NCI-H748 treated with DMSO at 0.1 percent for 48 hours (cell line): ENCODE measurements at regions not wholly inside any gene's neighbourhood (a gene's known extent, or its start where the extent isn't known, plus 50 kb on each side); places are given as distances from the start of the nearest gene placed in this dataset.
"Not testable (repeated sequence)": the region's sequence is repeated elsewhere in the genome, so short reads cannot be mapped to it uniquely, and the experiment has no call there.

ENCODE experiments used
- DNase-seq: peaks from one replicate; lab custom pipeline; 2025; lab: John Stamatoyannopoulos, UW

DNA sequence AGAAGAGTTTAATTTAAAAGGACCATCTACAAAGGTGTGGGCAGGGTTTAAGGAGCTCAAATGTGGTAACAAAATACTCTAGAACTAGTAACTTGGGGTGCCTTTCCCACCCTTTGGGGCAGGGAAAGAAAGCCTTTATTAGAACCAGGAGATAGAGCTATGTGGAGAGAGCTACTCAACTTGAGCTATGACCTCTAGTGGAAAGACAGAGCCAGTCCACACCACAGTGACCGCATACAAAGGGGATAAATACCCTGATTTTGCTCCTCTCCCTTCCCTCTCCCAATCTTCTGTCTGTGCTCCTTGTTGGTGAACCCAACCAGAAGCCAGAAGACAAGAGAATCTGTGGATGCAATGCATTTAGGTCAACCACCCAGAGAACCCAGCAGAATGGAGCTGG, 54.4 kb upstream of the JAK1 start:
- no peak for DNase-seq

DNA sequence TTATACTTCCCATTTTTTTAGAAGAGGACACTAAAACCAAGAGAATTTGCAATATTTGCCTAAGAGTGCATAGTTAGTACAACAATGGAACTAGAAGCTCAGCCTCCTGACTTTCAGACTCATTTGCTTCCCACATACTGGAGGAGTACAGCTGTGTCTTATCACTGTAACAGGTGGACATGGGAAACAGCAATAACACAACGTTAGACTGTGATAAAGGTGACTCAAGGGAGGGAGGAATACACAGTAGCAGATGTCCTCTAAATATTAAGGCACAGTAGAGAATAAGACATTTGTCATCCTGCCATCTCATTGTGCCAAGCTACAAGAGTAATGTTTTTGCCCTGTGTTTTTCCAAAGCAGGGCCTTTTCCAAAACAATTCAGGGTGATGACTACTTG, 55.4 kb upstream of the JAK1 start:
- DNase-seq = no peak

DNA sequence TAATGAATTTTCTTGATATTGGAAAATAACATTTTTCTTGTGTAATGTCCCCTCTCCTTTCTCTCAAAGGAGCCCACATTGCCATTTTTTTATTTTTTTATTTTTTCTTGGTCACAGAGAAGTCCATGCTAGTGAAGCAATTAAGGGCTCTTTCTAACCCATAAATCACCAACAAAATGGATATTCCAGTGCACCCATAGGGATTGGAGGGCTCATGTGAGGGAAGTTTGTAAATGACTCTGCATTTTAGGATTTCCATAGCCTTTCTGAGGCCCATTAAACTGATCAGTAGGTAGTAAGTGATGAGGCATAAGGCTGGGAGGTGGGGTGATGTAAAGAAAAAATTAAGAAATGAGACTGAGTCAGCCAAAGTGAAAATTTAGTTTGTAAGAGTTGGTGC, 55.9 kb upstream of the JAK1 start:
- no peak for DNase-seq

DNA sequence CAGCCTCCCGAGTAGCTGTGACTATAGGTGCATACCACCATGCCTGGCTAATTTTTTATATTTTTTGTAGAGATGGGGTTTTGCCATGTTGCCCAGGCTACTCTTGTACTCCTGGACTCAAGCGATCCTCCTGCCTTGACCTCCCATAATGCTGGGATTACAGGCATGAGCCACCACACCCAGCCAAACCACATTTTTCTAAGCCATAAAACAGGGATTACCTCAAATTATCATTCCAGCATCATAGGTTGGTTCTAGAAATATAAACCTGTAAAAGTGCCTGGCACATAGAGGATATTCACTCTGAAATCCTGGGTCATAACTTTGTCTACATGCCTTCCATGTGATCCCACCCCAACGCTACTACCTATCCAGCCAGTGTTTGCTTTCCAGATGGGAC, 59.4 kb upstream of the JAK1 start:
- no peak for DNase-seq

DNA sequence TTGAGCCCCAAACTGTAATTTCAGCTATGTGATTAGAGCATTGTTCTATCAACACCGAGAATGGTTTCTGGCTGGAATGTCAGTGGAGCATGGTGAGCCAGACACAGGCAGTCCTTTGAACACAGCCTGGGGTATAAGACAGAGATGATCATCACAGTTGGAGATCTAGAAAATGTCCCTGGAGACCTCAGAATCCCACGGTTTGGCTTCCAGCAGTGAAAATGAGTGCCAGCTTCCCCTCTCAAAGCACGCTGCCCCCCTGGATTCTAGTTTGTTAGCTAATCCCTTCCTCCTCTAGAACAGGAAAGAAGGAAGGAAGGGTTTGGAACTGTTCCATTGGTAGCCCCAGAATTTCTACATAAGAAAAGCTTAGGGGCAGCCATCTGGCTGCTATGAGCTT, 59.9 kb upstream of the JAK1 start:
- DNase-seq = no peak

DNA sequence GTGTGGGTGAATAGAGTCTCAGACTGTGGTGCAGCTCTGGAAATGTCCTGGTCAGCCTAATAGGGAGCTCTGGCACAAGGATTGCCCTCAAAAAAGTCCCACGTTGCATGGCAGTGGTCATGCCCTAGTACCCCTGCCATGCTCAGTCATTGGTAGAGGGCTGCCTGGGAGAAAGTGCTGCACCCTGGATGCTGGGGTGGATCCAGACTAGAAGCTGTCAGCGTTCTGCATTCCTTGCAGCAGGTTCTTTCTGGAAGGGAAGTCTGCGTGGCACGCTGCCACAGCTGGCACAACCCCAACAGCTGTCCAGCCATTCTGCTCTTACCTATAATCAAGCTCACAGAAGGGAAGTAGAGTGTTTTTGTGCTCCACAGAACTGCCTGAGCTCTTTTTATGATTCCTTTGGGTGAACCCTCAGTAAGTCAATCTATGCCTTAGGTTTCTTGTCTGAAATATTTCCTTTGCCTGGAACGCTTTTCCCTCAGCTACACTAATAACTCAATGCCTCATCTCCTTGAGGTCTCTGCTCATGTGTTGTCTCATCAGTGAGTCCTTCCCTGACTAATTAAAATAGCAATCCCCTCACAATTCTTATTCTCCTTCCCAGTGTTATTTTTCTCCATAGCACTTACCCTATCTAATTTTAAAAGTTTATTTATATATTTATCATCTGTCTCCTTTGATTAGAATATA, 61.5 kb upstream of the JAK1 start:
- DNase-seq = no peak

DNA sequence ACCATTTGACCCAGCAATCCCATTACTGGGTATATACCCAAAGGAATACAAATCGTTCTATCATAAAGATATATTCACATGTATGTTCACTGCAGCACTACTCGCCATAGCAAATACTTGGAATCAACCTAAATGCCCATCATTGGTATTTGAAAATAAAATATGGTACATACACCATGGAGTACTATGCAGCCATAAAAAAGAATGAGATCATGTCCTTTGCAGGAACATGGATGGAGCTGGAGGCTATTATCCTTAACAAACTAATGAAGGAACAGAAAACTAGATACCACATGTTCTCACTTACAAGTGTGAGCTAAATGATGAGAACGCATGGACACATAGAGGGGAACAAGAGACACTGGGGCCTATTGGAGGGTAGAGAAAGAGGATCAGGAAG, 63.1 kb upstream of the JAK1 start:
- DNase-seq = not testable (repeated sequence)

DNA sequence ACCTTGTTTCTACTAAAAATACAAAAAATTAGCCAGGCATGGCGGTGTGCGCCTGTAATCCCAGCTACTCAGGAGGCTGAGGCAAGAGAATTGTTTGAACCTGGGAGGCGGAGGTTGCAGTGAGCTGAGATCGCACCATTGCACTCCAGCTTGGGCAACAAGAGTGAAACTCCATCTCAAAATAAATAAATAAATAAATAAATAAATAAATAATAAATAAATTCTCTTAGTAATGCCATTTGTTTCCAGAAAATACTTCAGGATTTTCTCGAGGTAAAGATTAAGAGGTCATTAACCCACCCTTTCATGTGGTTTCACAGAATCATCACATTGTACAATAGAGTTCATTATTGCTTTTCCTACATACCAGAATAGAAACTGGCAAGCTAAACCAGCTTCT, 68.5 kb upstream of the JAK1 start:
- DNase-seq = not testable (repeated sequence)

DNA sequence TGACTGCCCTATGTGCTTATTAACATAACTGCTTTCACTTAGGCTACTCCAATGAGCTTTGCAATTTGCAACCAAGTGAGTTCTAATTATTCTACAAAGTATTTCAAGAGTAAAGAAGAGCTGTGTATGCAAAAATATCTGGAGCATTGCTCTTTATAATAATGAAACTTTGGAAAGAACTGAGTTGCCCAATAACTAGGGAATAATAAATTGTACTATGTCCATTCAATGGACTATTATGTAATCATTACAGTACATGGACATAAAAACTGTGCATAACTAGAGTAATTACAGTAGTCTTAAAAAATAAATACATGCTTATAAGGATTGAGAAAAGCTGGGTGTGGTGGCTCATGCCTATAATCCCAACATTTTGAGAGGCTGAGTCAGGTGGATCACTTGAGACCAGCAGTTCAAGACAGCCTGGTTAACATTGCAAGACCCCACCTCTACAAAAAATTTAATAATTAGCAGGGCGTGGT, 70.3 kb upstream of the JAK1 start:
- DNase-seq = no peak

DNA sequence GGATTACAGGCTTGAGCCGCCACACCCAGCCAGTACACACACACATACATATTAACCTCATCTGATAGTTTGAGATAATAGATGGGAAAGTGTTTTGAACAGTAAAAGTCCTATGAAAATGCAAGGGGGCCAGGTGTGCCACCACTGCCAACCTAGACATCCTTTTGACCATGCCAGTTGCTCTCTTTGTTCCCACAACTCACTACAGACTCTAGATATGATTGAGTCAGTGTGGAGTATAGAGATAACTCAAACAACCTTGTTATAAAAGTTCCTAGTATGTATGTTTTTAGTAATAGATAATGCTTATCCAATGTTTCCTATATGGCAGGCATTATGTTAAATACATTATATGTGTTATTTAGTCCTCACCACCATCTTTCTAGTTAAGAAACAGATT, 72.7 kb upstream of the JAK1 start:
- DNase-seq = no peak

DNA sequence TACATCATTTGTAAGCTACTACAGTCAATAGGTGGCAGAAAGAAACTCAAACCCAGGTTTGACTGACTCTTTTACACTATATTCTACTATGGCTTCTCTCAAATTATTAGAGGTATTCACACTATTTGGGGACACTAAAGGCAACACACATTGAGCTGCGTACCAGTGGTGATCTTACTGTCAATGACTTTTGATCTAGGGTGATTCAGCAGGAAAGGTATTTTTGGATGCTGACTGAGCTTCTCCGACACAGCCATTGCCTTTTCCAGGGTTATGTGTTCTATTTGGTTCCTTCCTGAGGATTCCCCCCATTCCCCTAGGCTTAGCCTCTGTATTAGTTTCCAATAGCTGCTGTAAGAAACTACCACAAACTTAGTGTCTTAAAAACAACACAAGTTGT, 73.2 kb upstream of the JAK1 start:
- DNase-seq = no peak

DNA sequence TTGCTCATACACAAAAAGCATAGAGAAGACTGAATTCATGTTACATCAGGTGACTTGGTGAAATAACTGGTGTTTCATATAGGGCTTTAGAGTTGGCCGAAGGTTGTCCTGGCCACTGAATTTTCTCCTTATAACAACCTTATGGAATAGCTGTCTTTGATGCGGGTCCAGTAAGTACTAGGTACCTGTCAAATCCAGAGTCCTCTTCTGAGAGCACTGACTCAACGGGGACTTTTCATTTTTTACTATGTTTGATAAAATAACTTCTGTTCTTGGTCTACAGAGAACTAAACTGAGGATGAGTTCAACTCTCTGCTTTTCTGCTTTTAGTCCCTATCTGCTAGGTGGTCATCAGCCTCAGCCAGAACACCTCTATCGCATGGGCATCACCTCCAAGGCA, 76.1 kb upstream of the JAK1 start:
- no peak for DNase-seq

DNA sequence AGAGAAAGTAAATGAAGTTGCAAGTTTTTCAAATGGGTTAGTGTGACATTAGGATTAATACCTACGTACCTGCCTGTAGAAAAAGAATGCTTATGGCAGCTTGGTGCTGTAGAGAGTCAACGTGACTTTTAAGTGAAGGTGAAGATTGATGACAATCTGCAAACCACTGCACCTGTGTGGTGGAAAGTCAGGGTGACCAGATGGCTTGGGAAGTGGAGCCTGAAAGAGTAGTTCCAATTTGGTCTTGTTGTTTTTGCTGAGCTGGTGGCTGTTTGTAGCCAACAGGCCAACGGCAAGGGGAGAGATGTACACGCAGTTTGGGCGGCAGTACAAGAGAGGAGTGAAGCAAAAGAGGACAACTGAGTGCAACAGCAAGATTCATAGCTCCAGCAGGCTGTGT, 78.1 kb upstream of the JAK1 start:
- no peak for DNase-seq

DNA sequence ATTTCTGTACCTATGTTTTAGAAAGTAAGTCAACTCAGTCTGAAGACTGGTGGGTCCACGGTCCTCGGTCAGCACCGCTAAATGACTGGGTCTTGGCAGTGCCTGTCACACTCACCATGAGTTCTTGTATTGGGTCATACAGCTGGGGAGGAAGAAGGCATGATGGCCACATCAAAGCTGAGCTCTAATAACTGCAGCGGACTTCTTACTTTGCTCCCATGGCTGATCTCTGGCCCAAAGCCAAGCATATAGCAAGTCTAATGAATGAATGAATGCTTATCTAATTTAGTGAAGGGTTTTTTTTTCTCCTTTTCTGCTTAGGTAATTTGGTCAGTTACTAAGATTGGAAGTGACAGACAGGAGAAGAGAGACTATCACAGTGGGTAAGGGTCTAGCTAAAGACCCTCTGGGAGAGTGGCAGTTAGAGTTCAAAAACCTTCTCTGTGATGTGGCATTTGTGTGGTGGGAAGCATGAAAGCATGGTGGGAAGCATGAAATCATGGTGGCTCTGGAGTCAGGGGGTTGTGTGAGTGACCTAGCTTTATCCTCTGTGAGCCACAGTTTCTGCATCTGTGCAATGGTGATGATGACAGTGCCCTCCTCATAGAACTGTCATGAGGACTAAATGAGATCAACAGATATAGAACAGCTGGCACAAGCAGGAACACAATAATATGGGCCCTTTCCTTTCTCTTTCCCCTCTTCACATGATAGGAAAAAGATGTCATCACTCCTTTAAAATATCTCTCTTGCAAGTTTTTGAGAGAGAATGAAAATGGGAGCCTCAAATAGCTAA, 78.9 kb upstream of the JAK1 start:
- DNase-seq = no peak

DNA sequence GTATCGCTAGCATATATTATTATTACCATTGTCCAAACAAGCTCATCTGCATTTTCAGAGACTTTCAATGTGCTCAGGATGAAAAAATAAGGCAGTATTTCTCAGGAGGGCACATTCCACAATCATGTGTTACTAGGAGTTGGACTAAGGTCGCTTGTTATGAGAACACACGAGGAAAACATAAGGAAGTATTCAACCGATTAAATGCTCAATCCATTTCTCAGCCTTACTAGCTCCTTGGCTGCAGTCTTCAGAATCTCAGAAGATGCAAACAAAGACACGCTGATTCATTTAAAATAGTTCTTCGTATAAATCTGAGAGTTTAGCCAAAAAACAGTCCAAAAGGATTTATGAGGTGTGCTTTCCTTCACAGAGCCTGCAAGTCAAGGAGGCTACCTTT, 82.0 kb upstream of the JAK1 start:
- DNase-seq = no peak

DNA sequence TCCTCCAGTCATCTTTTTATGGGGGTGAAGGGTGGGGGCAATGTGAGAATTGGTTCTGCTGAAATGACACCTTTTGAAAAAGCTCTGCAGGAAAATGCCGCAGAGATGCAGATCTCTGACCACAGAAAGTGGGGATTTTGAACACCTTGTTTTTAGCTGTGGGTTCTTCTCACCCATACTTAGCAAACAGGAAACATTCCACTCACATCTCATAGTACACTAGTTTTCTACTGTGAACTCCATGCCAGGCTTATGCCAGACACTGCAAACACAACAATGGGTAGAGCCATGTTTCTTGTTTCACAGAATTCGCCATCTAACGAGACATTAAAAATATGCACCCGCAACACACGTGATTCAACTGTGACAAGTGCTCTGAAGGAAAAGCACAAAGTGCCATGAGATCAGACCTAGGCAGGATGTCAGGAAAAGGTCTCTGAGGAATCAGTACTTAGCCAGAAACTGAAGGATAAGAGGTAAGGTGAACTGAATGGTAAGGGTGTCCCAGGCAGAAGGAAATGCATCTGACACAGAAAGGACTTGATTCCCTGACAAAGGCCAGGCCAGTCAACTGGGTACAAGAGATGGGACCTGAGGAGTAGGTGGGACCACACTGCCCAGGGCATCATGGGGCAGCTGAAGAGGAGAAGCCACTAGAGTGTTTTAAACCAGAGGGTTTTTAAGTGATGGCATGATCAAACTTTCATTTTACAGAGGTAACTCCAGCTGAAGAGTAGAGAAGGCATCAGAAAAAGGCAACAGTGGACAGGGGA, 83.8 kb upstream of the JAK1 start:
- DNase-seq = no peak

DNA sequence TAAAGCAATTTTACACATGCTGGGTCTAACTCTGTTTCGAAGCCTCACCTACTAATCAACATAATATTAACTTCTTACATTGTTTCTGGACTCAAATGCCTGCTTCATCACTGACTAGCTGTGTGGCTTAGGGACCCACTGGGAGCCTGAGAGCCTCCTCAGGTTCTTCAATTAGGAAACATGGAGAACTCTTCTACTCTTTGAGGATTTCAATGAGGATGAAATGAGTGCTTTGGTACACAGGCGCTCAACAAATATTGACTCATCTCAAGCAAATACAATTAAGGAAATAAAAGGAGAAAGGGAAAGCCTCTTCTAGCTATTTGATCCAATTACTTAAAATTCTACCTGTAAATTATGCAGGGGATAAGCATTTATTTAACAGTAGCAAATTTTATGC, 84.4 kb upstream of the JAK1 start:
- DNase-seq = peak; percentile 93

DNA sequence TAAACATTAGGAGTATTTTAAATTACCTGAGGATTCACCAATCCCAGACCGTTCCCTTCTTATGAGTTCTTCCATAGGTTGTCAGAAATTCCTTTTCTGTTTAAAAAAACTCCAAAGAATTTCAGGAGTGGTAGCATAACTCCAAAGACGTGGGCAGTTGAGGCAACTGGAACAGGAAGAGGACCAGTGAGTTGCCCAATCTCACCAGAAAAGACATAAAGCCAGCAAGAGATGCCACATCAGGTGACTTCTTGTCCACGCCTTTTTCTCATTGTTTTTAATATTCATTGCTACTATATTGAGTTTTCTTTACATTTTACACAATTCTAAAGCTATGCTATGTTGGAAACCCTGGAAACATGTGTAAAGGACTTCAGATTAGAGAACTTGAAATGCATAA, 88.1 kb upstream of the JAK1 start:
- no peak for DNase-seq

DNA sequence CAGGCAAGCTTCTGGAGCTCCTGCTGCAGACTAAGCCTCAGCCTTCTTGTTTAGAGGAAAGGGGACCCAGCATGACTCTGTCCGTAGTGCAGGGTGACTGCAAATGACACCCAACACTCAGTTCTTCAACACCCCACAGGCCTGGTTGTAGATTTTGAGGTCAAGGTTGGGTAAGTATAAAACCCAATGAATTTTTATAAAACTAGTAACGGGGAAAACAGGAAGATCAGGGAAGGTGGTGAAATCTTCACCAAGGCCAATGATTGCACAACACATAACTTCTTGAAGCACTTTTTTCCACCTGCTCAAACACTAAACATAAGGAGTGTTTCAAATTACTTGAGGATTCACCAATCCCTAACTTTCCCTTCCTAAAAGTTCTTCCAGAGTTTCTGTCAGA, 89.4 kb upstream of the JAK1 start:
- DNase-seq = no peak

DNA sequence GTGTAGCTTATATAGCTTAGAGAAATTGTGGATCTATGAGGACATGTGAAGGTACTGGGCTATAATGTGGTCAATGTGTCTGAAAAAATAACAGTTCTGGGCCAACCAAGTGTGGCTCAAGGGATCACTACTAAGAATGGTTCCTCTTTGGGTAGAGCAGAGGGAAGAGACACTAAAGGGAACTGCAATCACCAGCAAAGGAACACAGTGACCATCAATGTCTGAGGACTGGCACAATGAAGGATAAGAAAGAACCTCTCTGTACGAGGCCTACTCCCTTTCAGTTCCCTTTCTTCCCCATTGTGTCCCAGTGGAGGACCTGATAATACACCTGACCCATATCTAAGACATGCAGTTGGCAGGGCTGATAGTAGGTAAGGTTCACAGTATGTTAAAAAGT, 89.9 kb upstream of the JAK1 start:
- DNase-seq = no peak

DNA sequence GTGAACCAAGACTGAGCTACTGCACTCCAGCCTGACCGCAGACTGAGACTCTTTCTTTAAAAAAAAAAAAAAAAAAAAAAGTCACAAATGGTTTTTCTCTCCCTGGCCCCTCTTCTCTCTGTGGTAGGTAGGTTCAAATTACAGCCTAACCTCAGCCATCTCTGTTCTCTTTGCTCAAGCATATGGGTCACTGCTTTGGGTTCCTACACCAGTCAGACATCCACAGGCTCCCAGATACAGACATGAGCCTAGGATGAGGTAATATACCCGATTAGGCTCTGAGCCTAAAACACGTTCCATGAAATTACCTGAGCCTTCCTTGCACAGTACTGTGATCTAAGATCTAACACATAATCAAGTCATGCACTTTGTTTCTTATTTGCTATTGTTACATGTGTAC, 90.5 kb upstream of the JAK1 start:
- no peak for DNase-seq

DNA sequence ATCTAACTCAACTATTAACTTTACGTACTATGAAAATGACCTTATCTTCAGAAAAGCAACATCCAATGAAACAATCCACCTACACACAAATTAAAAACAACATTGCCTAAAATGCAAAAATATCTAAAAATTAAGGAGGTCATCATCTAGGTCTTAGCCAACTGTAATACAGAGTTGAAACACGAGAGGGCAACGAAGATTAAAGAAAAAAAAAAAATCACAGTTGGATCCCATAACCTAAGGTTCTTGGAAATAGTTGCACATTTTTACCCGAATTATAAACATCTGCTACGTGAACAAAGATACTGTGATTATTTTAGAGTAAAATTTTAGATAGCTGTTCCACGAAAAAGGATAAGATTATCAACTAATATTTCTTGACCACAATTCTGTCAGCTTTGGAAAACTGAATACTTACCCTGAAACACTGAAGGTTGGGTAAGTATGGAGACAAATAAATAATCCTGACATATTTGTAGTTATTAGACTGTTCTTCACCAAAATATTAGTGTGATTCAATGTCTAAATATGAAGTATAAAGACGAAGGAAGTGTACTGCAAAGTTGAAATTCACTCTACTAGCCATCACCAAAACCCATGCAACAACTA, 88.0 kb upstream of the AK4 start:
- DNase-seq = peak; percentile 7

DNA sequence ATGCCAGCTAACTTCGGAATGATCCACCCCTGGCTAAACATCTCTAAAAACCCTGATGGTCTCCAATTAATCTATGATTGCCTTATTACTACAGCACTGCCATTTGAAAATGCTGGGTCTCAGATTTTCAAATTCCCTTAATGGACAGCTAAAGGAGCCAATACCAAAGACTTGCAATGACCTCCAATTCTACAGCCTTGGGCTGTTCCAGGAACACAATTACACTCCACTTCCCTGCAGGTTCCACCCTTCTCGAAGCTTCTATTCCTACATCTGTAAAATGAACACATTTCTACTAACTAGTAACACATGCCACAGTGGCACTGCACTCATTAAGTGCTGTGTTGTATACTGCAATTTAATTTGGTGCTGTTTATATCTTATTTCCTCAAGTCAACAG, 85.7 kb upstream of the AK4 start:
- DNase-seq = no peak
